K562 (cell line): ENCODE measurements at regions not wholly inside any gene's neighbourhood (a gene's known extent, or its start where the extent isn't known, plus 50 kb on each side); places are given as distances from the start of the nearest gene placed in this dataset.

Experiments used
- CHD4 ChIP-seq: fragments of 200-600 bp; sonication (generic); IDR thresholded peaks from 3 replicates; pipeline ENCODE4 v1.6.1; 2012; ENCODE audit warnings: low read depth, mild to moderate bottlenecking, mixed read lengths, low read length, inconsistent platforms; ENCODE audit not compliant: insufficient read depth, insufficient replicate concordance, poor library complexity, severe bottlenecking
- CSDE1 ChIP-seq, 2 experiments: fragments of 450-650 bp; IDR thresholded peaks; 2 replicates each; pipeline ENCODE4 v1.6.1; 2016; ENCODE audit warnings: mild to moderate bottlenecking in 1 of 2
- EHMT2 ChIP-seq: fragments of 450-650 bp; IDR thresholded peaks from 2 replicates; pipeline ENCODE4 v1.6.1; 2018; ENCODE audit warnings: antibody characterized with exemption
- FOXK2 ChIP-seq, 2 experiments: fragments of 450-650 bp; IDR thresholded peaks in 1 of 2; conservative IDR thresholded peaks in 1 of 2; 2 replicates each; pipeline ENCODE4 v1.6.1; 2016; ENCODE audit warnings: low read depth in 2 of 2, mild to moderate bottlenecking in 1 of 2
- GTF2A2 ChIP-seq: IDR thresholded peaks from 2 replicates; pipeline ENCODE4 v1.6.1; 2016; ENCODE audit warnings: mild to moderate bottlenecking, missing genetic modification characterization, missing compliant biosample characterization
- HDAC2 ChIP-seq: fragments of 450-650 bp; IDR thresholded peaks from 2 replicates; pipeline ENCODE4 v1.6.1; 2016; ENCODE audit warnings: mild to moderate bottlenecking
- NCOA1 ChIP-seq: fragments of 450-650 bp; IDR thresholded peaks from 2 replicates; pipeline ENCODE4 v1.6.1; 2016; ENCODE audit warnings: low read depth
- OTX1 ChIP-seq: fragments of 450-650 bp; formaldehyde crosslinking; IDR thresholded peaks from 2 replicates; pipeline ENCODE4 v1.4.0; 2022; ENCODE audit warnings: mild to moderate bottlenecking
- POLR2A ChIP-seq: fragments of 450-650 bp; conservative IDR thresholded peaks from 2 replicates; pipeline ENCODE4 v1.6.1; 2016
- POU5F1 ChIP-seq: fragments of 150-350 bp; IDR thresholded peaks from 2 replicates; pipeline ENCODE4 v1.6.1; 2014; ENCODE audit warnings: borderline replicate concordance, low read length, low read depth, mild to moderate bottlenecking; ENCODE audit not compliant: partially characterized antibody
- RAD21 ChIP-seq, 2 experiments: fragments of 250-450 bp in 1 of 2; fragments of 450-650 bp in 1 of 2; sonication (Bioruptor Pico) in 1 of 2; formaldehyde crosslinking in 1 of 2; IDR thresholded peaks in 1 of 2; conservative IDR thresholded peaks in 1 of 2; 2 replicates each; pipeline versions ENCODE4 v1.4.0 to v1.8.0; 2020 to 2022; ENCODE audit warnings: mild to moderate bottlenecking in 2 of 2, moderate library complexity in 1 of 2
- RBBP5 ChIP-seq: fragments of 200-600 bp; sonication (generic); IDR thresholded peaks from 2 replicates; pipeline ENCODE4 v1.6.1; 2012; ENCODE audit warnings: borderline replicate concordance, mild to moderate bottlenecking, low read length, control low read depth, inconsistent platforms; ENCODE audit not compliant: insufficient read depth, poor library complexity, severe bottlenecking
- RFX1 ChIP-seq: fragments of 450-650 bp; IDR thresholded peaks from 2 replicates; pipeline ENCODE4 v1.6.1; 2016; ENCODE audit warnings: mild to moderate bottlenecking, moderate library complexity
- SRSF7 ChIP-seq: fragments of 200-400 bp; formaldehyde crosslinking; optimal IDR thresholded peaks from 2 replicates; pipeline ENCODE3; 2017; ENCODE audit warnings: mild to moderate bottlenecking, low read depth, low read length
- U2AF2 ChIP-seq: fragments of 200-400 bp; formaldehyde crosslinking; optimal IDR thresholded peaks from 2 replicates; pipeline ENCODE3; 2017; ENCODE audit warnings: low read depth, mild to moderate bottlenecking, low read length
- ZBTB1 ChIP-seq: sonication (generic); formaldehyde crosslinking; IDR thresholded peaks from 2 replicates; pipeline ENCODE4 v1.8.1; 2023; ENCODE audit warnings: missing genetic modification reagents, low read depth, mild to moderate bottlenecking, borderline replicate concordance
- ZNF133 ChIP-seq: fragments of 250-450 bp; sonication (Bioruptor Pico); IDR thresholded peaks from 2 replicates; pipeline ENCODE4 v1.4.0; 2020; ENCODE audit warnings: mild to moderate bottlenecking
- ZNF23 ChIP-seq: fragments of 250-450 bp; sonication (Bioruptor Pico); IDR thresholded peaks from 2 replicates; pipeline ENCODE4 v1.4.0; 2020; ENCODE audit warnings: mild to moderate bottlenecking
- ZNF24 ChIP-seq: fragments of 450-650 bp; IDR thresholded peaks from 2 replicates; pipeline ENCODE4 v1.6.1; 2016
- ZNF668 ChIP-seq: fragments of 250-450 bp; sonication (Bioruptor Pico); IDR thresholded peaks from 2 replicates; pipeline ENCODE4 v1.8.0; 2022; ENCODE audit warnings: mild to moderate bottlenecking, inconsistent platforms
- TF ChIP-seq, protein P1 (sequence below): sonication (generic); formaldehyde crosslinking; IDR thresholded peaks from 2 replicates; pipeline ENCODE4 v1.8.0; 2023; ENCODE audit warnings: mild to moderate bottlenecking, missing genetic modification reagents
- TF ChIP-seq, protein P2 (sequence below): fragments of 250-450 bp; sonication (Bioruptor Pico); IDR thresholded peaks from 2 replicates; pipeline ENCODE4 v1.6.1; 2021; ENCODE audit warnings: mild to moderate bottlenecking
- TF ChIP-seq, protein P3 (sequence below): fragments of 450-650 bp; IDR thresholded peaks from 2 replicates; pipeline ENCODE4 v1.6.1; 2016; ENCODE audit warnings: mild to moderate bottlenecking
- TF ChIP-seq, protein P4 (sequence below): sonication (generic); formaldehyde crosslinking; IDR thresholded peaks from 2 replicates; pipeline ENCODE4 v1.8.1; 2022; ENCODE audit warnings: missing genetic modification reagents

DNA sequence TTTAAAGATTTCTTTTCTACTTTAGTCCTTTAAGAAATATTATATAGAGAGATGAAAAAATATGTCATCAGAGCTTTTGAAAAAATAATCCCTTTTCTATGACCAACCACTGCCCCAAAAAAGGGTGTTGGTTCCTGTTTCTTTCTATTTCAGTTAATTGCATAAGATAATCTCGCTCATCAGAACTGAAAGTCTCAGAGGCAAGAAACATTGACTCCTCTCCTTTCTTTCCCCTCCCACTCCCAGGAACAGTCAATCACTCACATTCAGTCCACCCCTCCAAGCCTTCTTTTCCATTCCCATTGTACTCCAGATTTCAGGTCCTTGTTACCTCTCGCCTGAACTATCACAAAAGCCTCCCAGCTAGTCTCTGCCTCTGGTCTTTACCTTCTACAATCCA is 153.7 kb upstream of the ABI3BP start (continued):
- TF ChIP-seq, protein P1, sequence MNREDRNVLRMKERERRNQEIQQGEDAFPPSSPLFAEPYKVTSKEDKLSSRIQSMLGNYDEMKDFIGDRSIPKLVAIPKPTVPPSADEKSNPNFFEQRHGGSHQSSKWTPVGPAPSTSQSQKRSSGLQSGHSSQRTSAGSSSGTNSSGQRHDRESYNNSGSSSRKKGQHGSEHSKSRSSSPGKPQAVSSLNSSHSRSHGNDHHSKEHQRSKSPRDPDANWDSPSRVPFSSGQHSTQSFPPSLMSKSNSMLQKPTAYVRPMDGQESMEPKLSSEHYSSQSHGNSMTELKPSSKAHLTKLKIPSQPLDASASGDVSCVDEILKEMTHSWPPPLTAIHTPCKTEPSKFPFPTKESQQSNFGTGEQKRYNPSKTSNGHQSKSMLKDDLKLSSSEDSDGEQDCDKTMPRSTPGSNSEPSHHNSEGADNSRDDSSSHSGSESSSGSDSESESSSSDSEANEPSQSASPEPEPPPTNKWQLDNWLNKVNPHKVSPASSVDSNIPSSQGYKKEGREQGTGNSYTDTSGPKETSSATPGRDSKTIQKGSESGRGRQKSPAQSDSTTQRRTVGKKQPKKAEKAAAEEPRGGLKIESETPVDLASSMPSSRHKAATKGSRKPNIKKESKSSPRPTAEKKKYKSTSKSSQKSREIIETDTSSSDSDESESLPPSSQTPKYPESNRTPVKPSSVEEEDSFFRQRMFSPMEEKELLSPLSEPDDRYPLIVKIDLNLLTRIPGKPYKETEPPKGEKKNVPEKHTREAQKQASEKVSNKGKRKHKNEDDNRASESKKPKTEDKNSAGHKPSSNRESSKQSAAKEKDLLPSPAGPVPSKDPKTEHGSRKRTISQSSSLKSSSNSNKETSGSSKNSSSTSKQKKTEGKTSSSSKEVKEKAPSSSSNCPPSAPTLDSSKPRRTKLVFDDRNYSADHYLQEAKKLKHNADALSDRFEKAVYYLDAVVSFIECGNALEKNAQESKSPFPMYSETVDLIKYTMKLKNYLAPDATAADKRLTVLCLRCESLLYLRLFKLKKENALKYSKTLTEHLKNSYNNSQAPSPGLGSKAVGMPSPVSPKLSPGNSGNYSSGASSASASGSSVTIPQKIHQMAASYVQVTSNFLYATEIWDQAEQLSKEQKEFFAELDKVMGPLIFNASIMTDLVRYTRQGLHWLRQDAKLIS (CRISPR knock-in tag): no peak
- TF ChIP-seq U2AF2: no peak
- TF ChIP-seq POU5F1: no peak
- TF ChIP-seq SRSF7: no peak
- no peak for TF ChIP-seq FOXK2 (conservative IDR thresholded peaks at IDR 0.05 in 1 of 2, IDR thresholded peaks at IDR 0.05 in 1 of 2; ENCODE audit: low read depth in 2 of 2)
- no peak for TF ChIP-seq HDAC2
- TF ChIP-seq, protein P2, sequence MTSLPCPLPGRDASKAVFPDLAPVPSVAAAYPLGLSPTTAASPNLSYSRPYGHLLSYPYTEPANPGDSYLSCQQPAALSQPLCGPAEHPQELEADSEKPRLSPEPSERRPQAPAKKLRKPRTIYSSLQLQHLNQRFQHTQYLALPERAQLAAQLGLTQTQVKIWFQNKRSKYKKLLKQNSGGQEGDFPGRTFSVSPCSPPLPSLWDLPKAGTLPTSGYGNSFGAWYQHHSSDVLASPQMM (CRISPR knock-in tag): no peak
- TF ChIP-seq RAD21 (CRISPR knock-in tag; conservative IDR thresholded peaks at IDR 0.05 in 1 of 2, IDR thresholded peaks at IDR 0.05 in 1 of 2): 0 out of 4 replicates have a peak, but pooled peaks of 1 of the 2 experiments have one; percentile 10
- TF ChIP-seq RFX1: no peak
- no peak for TF ChIP-seq ZBTB1
- no peak for TF ChIP-seq RBBP5
- no peak for TF ChIP-seq CSDE1 (IDR thresholded peaks at IDR 0.05)
- TF ChIP-seq, protein P3, sequence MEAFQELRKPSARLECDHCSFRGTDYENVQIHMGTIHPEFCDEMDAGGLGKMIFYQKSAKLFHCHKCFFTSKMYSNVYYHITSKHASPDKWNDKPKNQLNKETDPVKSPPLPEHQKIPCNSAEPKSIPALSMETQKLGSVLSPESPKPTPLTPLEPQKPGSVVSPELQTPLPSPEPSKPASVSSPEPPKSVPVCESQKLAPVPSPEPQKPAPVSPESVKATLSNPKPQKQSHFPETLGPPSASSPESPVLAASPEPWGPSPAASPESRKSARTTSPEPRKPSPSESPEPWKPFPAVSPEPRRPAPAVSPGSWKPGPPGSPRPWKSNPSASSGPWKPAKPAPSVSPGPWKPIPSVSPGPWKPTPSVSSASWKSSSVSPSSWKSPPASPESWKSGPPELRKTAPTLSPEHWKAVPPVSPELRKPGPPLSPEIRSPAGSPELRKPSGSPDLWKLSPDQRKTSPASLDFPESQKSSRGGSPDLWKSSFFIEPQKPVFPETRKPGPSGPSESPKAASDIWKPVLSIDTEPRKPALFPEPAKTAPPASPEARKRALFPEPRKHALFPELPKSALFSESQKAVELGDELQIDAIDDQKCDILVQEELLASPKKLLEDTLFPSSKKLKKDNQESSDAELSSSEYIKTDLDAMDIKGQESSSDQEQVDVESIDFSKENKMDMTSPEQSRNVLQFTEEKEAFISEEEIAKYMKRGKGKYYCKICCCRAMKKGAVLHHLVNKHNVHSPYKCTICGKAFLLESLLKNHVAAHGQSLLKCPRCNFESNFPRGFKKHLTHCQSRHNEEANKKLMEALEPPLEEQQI: no peak
- no peak for TF ChIP-seq GTF2A2 (tag)
- TF ChIP-seq ZNF24: no peak
- no peak for TF ChIP-seq EHMT2
- TF ChIP-seq ZNF668 (CRISPR knock-in tag): no peak
- TF ChIP-seq, protein P4, sequence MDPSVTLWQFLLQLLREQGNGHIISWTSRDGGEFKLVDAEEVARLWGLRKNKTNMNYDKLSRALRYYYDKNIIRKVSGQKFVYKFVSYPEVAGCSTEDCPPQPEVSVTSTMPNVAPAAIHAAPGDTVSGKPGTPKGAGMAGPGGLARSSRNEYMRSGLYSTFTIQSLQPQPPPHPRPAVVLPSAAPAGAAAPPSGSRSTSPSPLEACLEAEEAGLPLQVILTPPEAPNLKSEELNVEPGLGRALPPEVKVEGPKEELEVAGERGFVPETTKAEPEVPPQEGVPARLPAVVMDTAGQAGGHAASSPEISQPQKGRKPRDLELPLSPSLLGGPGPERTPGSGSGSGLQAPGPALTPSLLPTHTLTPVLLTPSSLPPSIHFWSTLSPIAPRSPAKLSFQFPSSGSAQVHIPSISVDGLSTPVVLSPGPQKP (CRISPR knock-in tag): no peak
- TF ChIP-seq OTX1 (CRISPR knock-in tag): no peak
- TF ChIP-seq NCOA1: no peak
- no peak for TF ChIP-seq POLR2A
- no peak for TF ChIP-seq CHD4
- TF ChIP-seq ZNF133 (CRISPR knock-in tag): no peak
- TF ChIP-seq ZNF23 (CRISPR knock-in tag): no peak
